K562 (cell line): ENCODE measurements at regions not wholly inside any gene's neighbourhood (a gene's known extent, or its start where the extent isn't known, plus 50 kb on each side); places are given as distances from the start of the nearest gene placed in this dataset.
"Not testable (repeated sequence)": the region's sequence is repeated elsewhere in the genome, so short reads cannot be mapped to it uniquely, and the experiment has no call there.

Source experiments
- ATAC-seq: fragments of 200-7000 bp; cut with Tn5 transposase; 3 replicates; pipeline ENCODE4 v1.9.1; 2020; ENCODE audit warnings: moderate library complexity
- BruUV-seq: library from RNA; stranded (reverse); fragments of 400-500 nt; replicated peaks from 2 replicates; lab custom pipeline; 2021; lab: Mats Ljungman, UMichigan
- CTCF ChIA-PET: fragments of 300-600 bp; formaldehyde crosslinking; extraction: SDS; loops from one replicate; lab custom pipeline; 2021; ENCODE audit warnings: low intra/inter-chr PET ratio; lab: Yijun Ruan, JAX
- POLR2A ChIA-PET: fragments of 300-600, 350-650 bp; sonication (Branson Sonifier 250); formaldehyde crosslinking; extraction: SDS; loops from one replicate; lab custom pipeline; 2021; ENCODE audit warnings: antibody characterized with exemption, inconsistent platforms; lab: Yijun Ruan, JAX
- DNase-seq, 4 experiments: peaks; one replicate each; pipeline versions ENCODE4 v3.0.0 to v3.0.0-alpha.2; 2011 to 2018; ENCODE audit warnings: low spot score in 3 of 4, mixed read lengths in 3 of 4; ENCODE audit errors: extremely low read depth in 1 of 4
- FAIRE-seq: peaks from 2 replicates; lab custom pipeline; 2011; peaks lifted over from hg19 to GRCh38; lab: Jason Lieb, UNC
- H2AFZ ChIP-seq: 2 replicates; pipeline ENCODE4 v1.6.0; 2011; ENCODE audit warnings: low read depth, low read length, control low read depth, inconsistent platforms
- H3K27ac ChIP-seq: fragments of 200-600 bp; 3 replicates; pipeline ENCODE4 v1.8.0; 2011; ENCODE audit warnings: low read depth, mild to moderate bottlenecking, control low read depth, inconsistent platforms, low read length, moderate library complexity, mixed read lengths; ENCODE audit errors: extremely low read depth
- H3K27me3 ChIP-seq, 2 experiments: fragments of 300-600 bp in 1 of 2; 2 replicates in 1 of 2; 3 replicates in 1 of 2; pipeline versions ENCODE4 v1.6.0 to v1.8.0; 2011; ENCODE audit warnings: inconsistent platforms in 2 of 2, low read length in 2 of 2, mild to moderate bottlenecking in 1 of 2, mixed read lengths in 1 of 2, moderate library complexity in 1 of 2; ENCODE audit not compliant: control insufficient read depth in 2 of 2, insufficient read depth in 2 of 2
- H3K36me3 ChIP-seq: fragments of 300-600 bp; 3 replicates; pipeline ENCODE4 v1.8.0; 2011; ENCODE audit warnings: mild to moderate bottlenecking, low read length, inconsistent platforms; ENCODE audit not compliant: control insufficient read depth, insufficient read depth
- H3K4me1 ChIP-seq, 2 experiments: fragments of 200-600 bp in 1 of 2; replicated peaks in 1 of 2; 2 replicates in 1 of 2; 3 replicates in 1 of 2; pipeline versions ENCODE4 v1.5.1 to v1.8.0; 2011; ENCODE audit warnings: inconsistent platforms in 2 of 2, low read length in 2 of 2, mild to moderate bottlenecking in 1 of 2, mixed read lengths in 1 of 2, moderate library complexity in 1 of 2; ENCODE audit not compliant: control insufficient read depth in 2 of 2, insufficient read depth in 2 of 2
- H3K4me2 ChIP-seq: 2 replicates; pipeline ENCODE4 v1.6.1; 2011; ENCODE audit warnings: low read length, control low read depth, inconsistent platforms, mixed read lengths; ENCODE audit not compliant: insufficient read depth
- H3K4me3 ChIP-seq: fragments of 200-600 bp; sonication (generic), shearing (Covaris generic); 2 replicates; pipeline ENCODE4 v1.5.1; 2016; ENCODE audit warnings: control low read depth, inconsistent platforms
- H3K79me2 ChIP-seq: fragments of 200-600 bp; 3 replicates; pipeline ENCODE4 v1.8.0; 2011; ENCODE audit warnings: low read length, inconsistent platforms; ENCODE audit not compliant: control insufficient read depth, insufficient read depth
- H3K9ac ChIP-seq, 2 experiments: 2 replicates each; pipeline versions ENCODE4 v1.6.0 to v1.6.1; 2011; ENCODE audit warnings: low read depth in 2 of 2, low read length in 2 of 2, control low read depth in 1 of 2, inconsistent platforms in 1 of 2, mild to moderate bottlenecking in 1 of 2, mixed read lengths in 1 of 2; ENCODE audit not compliant: insufficient read depth in 1 of 2
- H3K9me1 ChIP-seq: one replicate; pipeline ENCODE4 v1.6.0; 2011; ENCODE audit warnings: inconsistent platforms, mild to moderate bottlenecking, low read length, moderate library complexity; ENCODE audit not compliant: control insufficient read depth, insufficient read depth
- H3K9me3 ChIP-seq: replicated peaks from 2 replicates; pipeline ENCODE4 v1.5.1; 2011; ENCODE audit warnings: low read depth, low read length, inconsistent platforms; ENCODE audit not compliant: control insufficient read depth, insufficient read depth
- H4K20me1 ChIP-seq: replicated peaks from 2 replicates; pipeline ENCODE4 v1.6.1; 2011; ENCODE audit warnings: low read length, inconsistent platforms, mixed read lengths; ENCODE audit not compliant: control insufficient read depth, insufficient read depth
- BRD4 ChIP-seq: fragments of 200-600 bp; sonication (generic); IDR thresholded peaks from 2 replicates; pipeline ENCODE4 v1.6.1; 2017; ENCODE audit warnings: inconsistent platforms
- BRF1 ChIP-seq: IDR thresholded peaks from 3 replicates; pipeline ENCODE4 v1.6.1; 2011; ENCODE audit warnings: borderline replicate concordance, mild to moderate bottlenecking; ENCODE audit not compliant: insufficient read length; ENCODE audit errors: extremely low read depth
- CBFB ChIP-seq: sonication (generic); formaldehyde crosslinking; IDR thresholded peaks from 2 replicates; pipeline ENCODE4 v1.4.0; 2020; ENCODE audit warnings: mild to moderate bottlenecking, missing genetic modification reagents
- ESRRB ChIP-seq: fragments of 250-450 bp; sonication (Bioruptor Pico); IDR thresholded peaks from 2 replicates; pipeline ENCODE4 v1.5.0; 2020; ENCODE audit warnings: mild to moderate bottlenecking, moderate library complexity, borderline replicate concordance
- FOXJ2 ChIP-seq: fragments of 200-800 bp; sonication (Bioruptor generic); IDR thresholded peaks from 2 replicates; pipeline ENCODE4 v1.6.1; 2016; ENCODE audit warnings: missing genetic modification characterization, missing compliant biosample characterization
- IFI16 ChIP-seq: fragments of 250-450 bp; sonication (Bioruptor Pico); IDR thresholded peaks from 2 replicates; pipeline ENCODE4 v2.1.2; 2022; ENCODE audit warnings: mild to moderate bottlenecking, inconsistent platforms
- IRF2 ChIP-seq: sonication (generic); formaldehyde crosslinking; IDR thresholded peaks from 2 replicates; pipeline ENCODE4 v1.8.1; 2022; ENCODE audit warnings: mild to moderate bottlenecking, missing genetic modification reagents
- MEIS2 ChIP-seq: fragments of 450-650 bp; IDR thresholded peaks from 2 replicates; pipeline ENCODE4 v1.6.1; 2014; ENCODE audit warnings: mild to moderate bottlenecking; ENCODE audit not compliant: partially characterized antibody
- NBN ChIP-seq: fragments of 450-650 bp; IDR thresholded peaks from 2 replicates; pipeline ENCODE4 v1.6.1; 2016; ENCODE audit warnings: low read depth, mild to moderate bottlenecking
- SIN3B ChIP-seq: fragments of 450-650 bp; IDR thresholded peaks from 2 replicates; pipeline ENCODE4 v1.6.1; 2017; ENCODE audit warnings: low read depth, mild to moderate bottlenecking, moderate library complexity
- ZNF507 ChIP-seq: conservative IDR thresholded peaks from 2 replicates; pipeline ENCODE4 v1.6.1; 2017; ENCODE audit warnings: missing genetic modification characterization, missing compliant biosample characterization
- ZNF76 ChIP-seq: fragments of 250-450 bp; sonication (Bioruptor Pico); IDR thresholded peaks from 2 replicates; pipeline ENCODE4 v1.4.0; 2020; ENCODE audit warnings: mild to moderate bottlenecking, moderate library complexity, borderline replicate concordance
- WGBS: fragments of 100-300 bp; shearing (Covaris generic); methylation state at CpG from one replicate; pipeline ENCODE4 v1.1.6; 2016; ENCODE audit warnings: low coverage, mixed read lengths; ENCODE audit not compliant: insufficient coverage; ENCODE audit errors: missing lambda C conversion rate; 5-methylcytosine and 5-hydroxymethylcytosine counted together
- in situ Hi-C: fragments of 300-500 bp; cut with MboI; formaldehyde crosslinking; loops from 4 replicates; pipeline ENCODE4 v1.15.0; 2018; ENCODE audit warnings: inconsistent platforms, mixed read lengths
- intact Hi-C: fragments of 100-400 bp; cut with micrococcal nuclease; formaldehyde crosslinking; loops from 2 replicates; pipeline ENCODE4 v1.14.2; 2022
- TF ChIP-seq, protein P1 (sequence below): sonication (generic); IDR thresholded peaks from 2 replicates; pipeline ENCODE4 v1.6.1; 2016
- TF ChIP-seq, protein P2 (sequence below): sonication (generic); formaldehyde crosslinking; IDR thresholded peaks from 2 replicates; pipeline ENCODE4 v1.8.1; 2023; ENCODE audit warnings: mild to moderate bottlenecking, missing genetic modification reagents

DNA sequence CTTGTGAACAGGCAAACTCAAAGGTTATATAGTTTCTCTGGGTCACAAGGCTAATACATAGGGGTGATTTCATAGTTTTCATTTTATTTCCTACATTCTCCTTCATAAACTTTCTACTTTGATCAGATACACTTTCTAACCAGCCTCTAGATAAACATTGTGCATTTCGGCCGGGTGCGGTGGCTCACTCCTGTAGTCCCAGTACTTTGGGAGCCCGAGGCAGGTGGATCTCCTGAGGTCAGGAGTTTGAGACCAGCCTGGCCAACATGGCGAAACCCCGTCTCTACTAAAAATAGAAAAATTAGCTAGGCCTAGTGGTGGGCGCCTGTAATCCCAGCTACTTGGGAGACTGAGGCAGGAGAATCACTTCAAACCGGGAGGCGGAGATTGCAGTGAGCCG, 502.6 kb upstream of the CNTNAP5 start:
- POLR2A ChIA-PET, in situ Hi-C loops: not testable (repeated sequence)

DNA sequence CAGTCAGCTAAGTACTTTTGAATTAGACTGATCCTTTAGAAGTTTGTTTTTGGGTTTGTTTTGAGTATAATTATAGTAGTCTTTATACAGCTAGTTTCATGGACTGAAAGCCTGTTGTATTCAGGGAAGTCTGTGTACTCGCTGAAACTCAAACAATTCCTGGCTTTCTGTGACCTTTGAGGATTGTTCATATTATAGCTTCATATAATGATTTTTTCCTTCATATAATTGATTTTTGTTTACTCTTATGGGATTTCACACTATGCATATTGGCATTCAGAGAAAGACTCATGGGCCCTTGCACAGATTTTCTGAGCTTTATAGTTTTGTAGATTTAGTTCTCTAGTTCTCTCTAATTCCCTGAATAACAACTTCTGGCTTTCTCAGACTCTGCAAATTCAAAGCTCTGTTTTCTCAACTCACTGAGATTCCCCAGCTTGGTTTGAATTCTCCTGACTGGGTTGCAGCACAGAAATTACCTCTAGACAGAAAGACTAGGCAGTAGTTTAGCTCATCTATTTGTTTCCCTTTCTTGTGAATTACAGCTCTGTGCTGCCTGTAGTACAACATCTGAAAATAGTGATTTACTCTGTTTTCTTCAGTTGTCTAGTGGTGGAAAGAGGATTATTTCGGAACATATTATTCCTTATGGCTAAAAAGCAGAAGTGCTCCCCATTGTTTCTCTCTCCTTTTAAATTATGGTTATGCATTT, 495.9 kb upstream of the CNTNAP5 start:
- intact Hi-C loops = no loop called here
- CTCF ChIA-PET = no interaction called here
- WGBS = 0% methylated on average over 2 of the region's 2 CpGs
- Histone ChIP-seq H3K27me3 (no peaks in the 10 kb centered on the region), H3K36me3 (no peaks in the 10 kb centered on the region), H3K4me2 (no peak overlapping the region), H3K4me1 (no peaks in the 10 kb centered on the region), H3K4me3 (no peak overlapping the region), H3K9me1 (no peaks in the 10 kb centered on the region)
- TF ChIP-seq FOXJ2 (tag) (no peak), ESRRB (CRISPR knock-in tag) (no peak), IRF2 (CRISPR knock-in tag) (no peak), IFI16 (no peak), BRF1 (no peak), BRD4 (no peak), NBN (no peak), ZNF76 (CRISPR knock-in tag) (no peak), ZNF507 (no peak), SIN3B (no peak), CBFB (CRISPR knock-in tag) (no peak), MEIS2 (no peak)
- TF ChIP-seq, protein P1, sequence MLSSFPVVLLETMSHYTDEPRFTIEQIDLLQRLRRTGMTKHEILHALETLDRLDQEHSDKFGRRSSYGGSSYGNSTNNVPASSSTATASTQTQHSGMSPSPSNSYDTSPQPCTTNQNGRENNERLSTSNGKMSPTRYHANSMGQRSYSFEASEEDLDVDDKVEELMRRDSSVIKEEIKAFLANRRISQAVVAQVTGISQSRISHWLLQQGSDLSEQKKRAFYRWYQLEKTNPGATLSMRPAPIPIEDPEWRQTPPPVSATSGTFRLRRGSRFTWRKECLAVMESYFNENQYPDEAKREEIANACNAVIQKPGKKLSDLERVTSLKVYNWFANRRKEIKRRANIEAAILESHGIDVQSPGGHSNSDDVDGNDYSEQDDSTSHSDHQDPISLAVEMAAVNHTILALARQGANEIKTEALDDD = no peak
- TF ChIP-seq, protein P2, sequence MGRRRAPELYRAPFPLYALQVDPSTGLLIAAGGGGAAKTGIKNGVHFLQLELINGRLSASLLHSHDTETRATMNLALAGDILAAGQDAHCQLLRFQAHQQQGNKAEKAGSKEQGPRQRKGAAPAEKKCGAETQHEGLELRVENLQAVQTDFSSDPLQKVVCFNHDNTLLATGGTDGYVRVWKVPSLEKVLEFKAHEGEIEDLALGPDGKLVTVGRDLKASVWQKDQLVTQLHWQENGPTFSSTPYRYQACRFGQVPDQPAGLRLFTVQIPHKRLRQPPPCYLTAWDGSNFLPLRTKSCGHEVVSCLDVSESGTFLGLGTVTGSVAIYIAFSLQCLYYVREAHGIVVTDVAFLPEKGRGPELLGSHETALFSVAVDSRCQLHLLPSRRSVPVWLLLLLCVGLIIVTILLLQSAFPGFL (CRISPR knock-in tag) = no peak
- TF ChIP-seq, all 486 proteins: peak for 0
- POLR2A ChIA-PET = no interaction called here
- H3K79me2 ChIP-seq = no peaks in the 10 kb centered on the region
- H3K9me3 ChIP-seq = no peaks in the 10 kb centered on the region
- no peak overlapping the region for H3K9ac ChIP-seq
- FAIRE-seq (no peak), DNase-seq (no peak), ATAC-seq (no peak)
- no peak overlapping the region for H3K27ac ChIP-seq
- BruUV-seq = no TSS peak
- H4K20me1 ChIP-seq = no peaks in the 10 kb centered on the region
- H2AFZ ChIP-seq = no peak overlapping the region
- in situ Hi-C loops = no loop called here

More for the DNA sequence above, 502.6 kb upstream of the CNTNAP5 start:
- BruUV-seq, H3K9me3 ChIP-seq, H3K27me3 ChIP-seq, DNase-seq, ATAC-seq, CTCF ChIA-PET, H3K9me1 ChIP-seq, FAIRE-seq, H3K9ac ChIP-seq, H3K36me3 ChIP-seq, H3K27ac ChIP-seq, H4K20me1 ChIP-seq, intact Hi-C loops, H3K4me2 ChIP-seq, H3K4me1 ChIP-seq, H3K79me2 ChIP-seq, H3K4me3 ChIP-seq, H2AFZ ChIP-seq: not testable (repeated sequence)
- WGBS = 1% methylated on average over 10 of the region's 10 CpGs
